ENCODE measurements at regions not wholly inside any gene's neighbourhood (a gene's known extent, or its start where the extent isn't known, plus 50 kb on each side); places are given as distances from the start of the nearest gene placed in this dataset.
A peak's percentile ranks its signal among the peaks of the same experiment; 100 is the strongest.
"Not testable (repeated sequence)": the region's sequence is repeated elsewhere in the genome, so short reads cannot be mapped to it uniquely, and the experiment has no call there.

DNA sequence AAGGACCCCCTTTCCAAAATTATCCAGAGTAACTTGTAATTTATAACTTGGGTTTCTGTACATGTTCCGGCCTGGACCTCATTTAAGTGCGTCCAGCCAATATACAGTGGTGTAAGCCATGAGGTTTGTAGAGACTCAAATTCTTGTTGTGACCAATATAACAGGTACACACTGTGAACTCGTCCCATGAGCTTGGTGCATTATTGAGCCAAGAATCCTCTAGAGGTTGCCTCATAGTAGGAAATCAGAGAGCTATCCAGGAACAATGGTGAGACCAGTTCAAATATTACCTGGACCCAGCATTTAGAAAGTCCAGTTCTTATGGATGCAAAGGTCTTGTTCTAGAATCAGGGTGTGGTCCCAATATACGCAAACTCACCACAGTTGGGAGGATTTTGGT, 138.2 kb downstream of the NPIPB5 start:
- Histone ChIP-seq H3K9me3 (ENCODE audit: control insufficient read depth, low read depth, low read length) (no peaks in the 10 kb centered on the region), H2BK15ac (ENCODE audit: low read depth, low read length) (no peak overlapping the region), H3T11ph (ENCODE audit: low read length) (no peak overlapping the region), H3K23me2 (ENCODE audit: insufficient read length, low read depth, low read length, poor library complexity, severe bottlenecking) (no peaks in the 10 kb centered on the region), H2AK5ac (ENCODE audit: insufficient read length, low read length) (no peak overlapping the region), H4K91ac (ENCODE audit: insufficient read length, low read depth, low read length) (no peak overlapping the region), H3K79me1 (ENCODE audit: insufficient read depth, low read depth, low read length, poor library complexity, severe bottlenecking) (no peaks in the 10 kb centered on the region), H4K8ac (replicated peaks; ENCODE audit: insufficient read length, low read depth, low read length) (no peak overlapping the region), H3K27me3 (ENCODE audit: insufficient read depth, low read length) (no peaks in the 10 kb centered on the region), H2BK5ac (ENCODE audit: insufficient read length, low read length) (no peak overlapping the region), H3K14ac (ENCODE audit: insufficient read depth, low read length) (no peak overlapping the region), H3K4me2 (ENCODE audit: insufficient read depth, insufficient read length, low read length) (no peak overlapping the region), H3K4me1 (ENCODE audit: insufficient read depth, low read length) (no peaks in the 10 kb centered on the region), H3K23ac (ENCODE audit: insufficient read length, low read depth, low read length) (no peak overlapping the region), H3K79me2 (ENCODE audit: insufficient read depth, low read length) (no peaks in the 10 kb centered on the region), H3K56ac (ENCODE audit: insufficient read length, low read depth, low read length) (no peak overlapping the region), H2BK12ac (ENCODE audit: insufficient read length, low read depth, low read length) (no peak overlapping the region), H3K18ac (ENCODE audit: insufficient read length, low read depth, low read length) (no peak overlapping the region), H2BK20ac (ENCODE audit: low read depth, low read length, poor library complexity, severe bottlenecking) (no peak overlapping the region), H3K9ac (ENCODE audit: extremely low read depth, insufficient read length, low read length) (no peak overlapping the region), H3K4ac (ENCODE audit: low read depth, low read length) (no peak overlapping the region), H2AFZ (ENCODE audit: low read length) (no peak overlapping the region), H4K5ac (ENCODE audit: insufficient read length, low read depth, low read length) (no peak overlapping the region), H4K20me1 (ENCODE audit: control insufficient read depth, insufficient read depth, insufficient read length) (no peaks in the 10 kb centered on the region), H3K27ac (ENCODE audit: insufficient read length, low read depth, low read length) (no peak overlapping the region), H2BK120ac (ENCODE audit: low read depth, low read length, poor library complexity, severe bottlenecking) (no peak overlapping the region)
- Mint-ChIP-seq H3K27me3 (ENCODE audit: low read depth) (no peaks in the 10 kb centered on the region), H3K4me1 (no peaks in the 10 kb centered on the region), H3K36me3 (ENCODE audit: insufficient read depth in 1 of 3, low read depth in 3 of 3) (no peaks in the 10 kb centered on the region), H3K27ac (no peak overlapping the region), H3K9me3 (no peaks in the 10 kb centered on the region), H3K4me3 (no peak overlapping the region)
- peak; percentile 13 for DNase-seq
- no peak for TF ChIP-seq CTCF (conservative IDR thresholded peaks at IDR 0.05)
- no CpG with 5 or more reads among the region's 4 CpGs for WGBS (ENCODE audit: extremely low coverage, insufficient read length, low lambda C conversion rate)

- not testable (repeated sequence) for H3K23ac ChIP-seq (ENCODE audit: insufficient read length, low read depth, low read length); H2AFZ ChIP-seq (ENCODE audit: low read length); H3K56ac ChIP-seq (ENCODE audit: insufficient read length, low read depth, low read length); H3K27ac Mint-ChIP-seq; H3K79me2 ChIP-seq (ENCODE audit: insufficient read depth, low read length); H3K18ac ChIP-seq (ENCODE audit: insufficient read length, low read depth, low read length); H3K9me3 Mint-ChIP-seq; H4K5ac ChIP-seq (ENCODE audit: insufficient read length, low read depth, low read length); H3K14ac ChIP-seq (ENCODE audit: insufficient read depth, low read length); H4K91ac ChIP-seq (ENCODE audit: insufficient read length, low read depth, low read length); H3K9me3 ChIP-seq (ENCODE audit: control insufficient read depth, low read depth, low read length); H2BK15ac ChIP-seq (ENCODE audit: low read depth, low read length); H3K27ac ChIP-seq (ENCODE audit: insufficient read length, low read depth, low read length); H2BK120ac ChIP-seq (ENCODE audit: low read depth, low read length, poor library complexity, severe bottlenecking); H3K9ac ChIP-seq (ENCODE audit: extremely low read depth, insufficient read length, low read length); H3K4me3 Mint-ChIP-seq; H2BK5ac ChIP-seq (ENCODE audit: insufficient read length, low read length); H3K79me1 ChIP-seq (ENCODE audit: insufficient read depth, low read depth, low read length, poor library complexity, severe bottlenecking); H2BK12ac ChIP-seq (ENCODE audit: insufficient read length, low read depth, low read length); H3K36me3 Mint-ChIP-seq (ENCODE audit: insufficient read depth in 1 of 3, low read depth in 3 of 3); H3K27me3 Mint-ChIP-seq (ENCODE audit: low read depth); H4K8ac ChIP-seq (replicated peaks; ENCODE audit: insufficient read length, low read depth, low read length); H3K27me3 ChIP-seq (ENCODE audit: insufficient read depth, low read length); H2AK5ac ChIP-seq (ENCODE audit: insufficient read length, low read length); H3T11ph ChIP-seq (ENCODE audit: low read length); H3K4ac ChIP-seq (ENCODE audit: low read depth, low read length); H3K4me1 ChIP-seq (ENCODE audit: insufficient read depth, low read length); H3K4me2 ChIP-seq (ENCODE audit: insufficient read depth, insufficient read length, low read length); H3K23me2 ChIP-seq (ENCODE audit: insufficient read length, low read depth, low read length, poor library complexity, severe bottlenecking); H4K20me1 ChIP-seq (ENCODE audit: control insufficient read depth, insufficient read depth, insufficient read length); H2BK20ac ChIP-seq (ENCODE audit: low read depth, low read length, poor library complexity, severe bottlenecking); H3K4me1 Mint-ChIP-seq
- DNase-seq, result peak; percentile 9
- WGBS (ENCODE audit: extremely low coverage, insufficient read length, low lambda C conversion rate), result no CpG with 5 or more reads among the region's 6 CpGs
Measured at GRCh38 chr16:22651111-22651817, 140.6 kb downstream of the NPIPB5 start.
